Suprapubic skin (tissue), 3 donors: ENCODE measurements at regions not wholly inside any gene's neighbourhood (a gene's known extent, or its start where the extent isn't known, plus 50 kb on each side); places are given as distances from the start of the nearest gene placed in this dataset.

ENCODE experiments used
- CTCF ChIP-seq, 2 donors: fragments of 200-600 bp in 1 of 2; fragments of 450-650 bp in 1 of 2; sonication (generic) in 1 of 2; IDR thresholded peaks; one replicate each; pipeline ENCODE4 v1.5.1; 2016 to 2019; ENCODE audit warnings: antibody characterized with exemption in 2 of 2, mild to moderate bottlenecking in 1 of 2, moderate library complexity in 1 of 2
- POLR2A ChIP-seq, 2 donors: fragments of 450-650 bp; IDR thresholded peaks; one replicate each; pipeline ENCODE4 v1.6.1; 2017; ENCODE audit warnings: antibody characterized with exemption in 2 of 2, mild to moderate bottlenecking in 2 of 2, moderate library complexity in 2 of 2

- TF ChIP-seq CTCF (IDR thresholded peaks at IDR 0.05) (no peak), POLR2A (IDR thresholded peaks at IDR 0.05) (no peak)
Observed at GRCh38 chr3:193031911-193032310, 114.3 kb upstream of the MB21D2 start.
